Heart right ventricle (tissue), 16 donors: ENCODE measurements at regions not wholly inside any gene's neighbourhood (a gene's known extent, or its start where the extent isn't known, plus 50 kb on each side); places are given as distances from the start of the nearest gene placed in this dataset.
A peak's percentile ranks its signal among the peaks of the same experiment; 100 is the strongest.

Source experiments
- ATAC-seq, 8 donors: fragments of 200-7000 bp; cut with Tn5 transposase; one replicate each; pipeline ENCODE4 v1.9.1; 2020; ENCODE audit warnings: mild to moderate bottlenecking in 8 of 8, moderate library complexity in 8 of 8, moderate number of reproducible peaks in 1 of 8
- DNase-seq, 2 donors: peaks; one replicate each; pipeline ENCODE4 v3.0.0-alpha.2; 2020
- H3K27ac ChIP-seq, 10 donors: fragments of 200-600 bp; sonication (generic) in 2 of 10; one replicate each; pipeline versions ENCODE4 v1.5.0 to v1.8.0; 2020 to 2022; ENCODE audit warnings: mild to moderate bottlenecking in 3 of 10
- H3K27me3 ChIP-seq, 7 donors: fragments of 200-600 bp; one replicate each; pipeline ENCODE4 v1.8.0; 2021 to 2022; ENCODE audit warnings: mild to moderate bottlenecking in 2 of 7
- H3K36me3 ChIP-seq, 9 donors: fragments of 200-600 bp; sonication (generic) in 1 of 9; one replicate each; pipeline versions ENCODE4 v1.5.0 to v1.8.0; 2020 to 2022; ENCODE audit warnings: mild to moderate bottlenecking in 2 of 9
- H3K4me1 ChIP-seq, 9 donors: fragments of 200-600 bp; sonication (generic) in 1 of 9; one replicate each; pipeline versions ENCODE4 v1.5.0 to v1.8.0; 2020 to 2022; ENCODE audit warnings: mild to moderate bottlenecking in 4 of 9
- H3K4me3 ChIP-seq, 10 donors: fragments of 200-600 bp; sonication (generic) in 2 of 10; one replicate each; pipeline versions ENCODE4 v1.5.0 to v1.8.0; 2020 to 2022; ENCODE audit warnings: mild to moderate bottlenecking in 7 of 10, moderate library complexity in 2 of 10
- H3K9me3 ChIP-seq, 11 donors: fragments of 200-600 bp in 10 of 11; sonication (generic) in 2 of 11; one replicate each; pipeline versions ENCODE4 v1.5.0 to v1.8.0; 2013 to 2022; ENCODE audit warnings: mild to moderate bottlenecking in 2 of 11, control low read depth in 1 of 11, moderate library complexity in 1 of 11
- WGBS, 2 donors: extraction: QIAGEN DNeasy Blood & Tissue Kit; methylation state at CpG; one replicate each; pipeline ENCODE4 v1.1.7; 2013; ENCODE audit warnings: inconsistent platforms in 1 of 2; 5-methylcytosine and 5-hydroxymethylcytosine counted together
- intact Hi-C, 10 donors: fragments of 100-400 bp; cut with DNase I; formaldehyde crosslinking; loops; one replicate each; pipeline versions ENCODE4 v1.11.1 to v1.14.2; 2022
- TF ChIP-seq, protein P1 (sequence below), 9 donors: fragments of 200-600 bp; sonication (generic) in 2 of 9; IDR thresholded peaks; one replicate each; pipeline versions ENCODE4 v1.5.0 to v1.8.0; 2021 to 2022; ENCODE audit warnings: antibody characterized with exemption in 9 of 9, mild to moderate bottlenecking in 5 of 9, moderate library complexity in 1 of 9
- donor health status: Arrhythmogenic right ventricular cardiomyopathy.
- donor health status: ischemic (EF 13 %, LVEDD 7.1; RV severe dilation, severe dysfunction).
- donor health status: healthy with polysubstance abuse.
- donor health status: DM: no; HTN: yes; CAD: no.
- donor health status: DM: no; HTN: no; CAD: no.
- donor health status: ischemic (EF 25% LVEDD 6.9; RV normal size, moderate dysfunction).
- donor health status: ischemic (EF 25% LVEDD 5.7; RV mildly dilated, moderate dysfunction).
- donor health status: healthy.
- donor health status: DM: yes; HTN: yes; CAD: no.
- donor health status: Ischemic cardiomyopathy.
- donor health status: ischemic (EF 35%, LVEDD 5.7; RV mildly dilated, moderate dysfunction).
- donor health status: nonischemic (EF 11% LVEDD 7.7; RV severe dilation, severe dysfunction).
- donor health status: DM: yes; HTN: yes; CAD: no.
- donor health status: PGD.
- donor health status: ischemic (EF 29% LVEDD 5.4; RV normal size, mild dysfunction).
- donor health status: nonischemic (EF 23%, LVEDD 6.1; RV moderate dilation, normal function).

DNA sequence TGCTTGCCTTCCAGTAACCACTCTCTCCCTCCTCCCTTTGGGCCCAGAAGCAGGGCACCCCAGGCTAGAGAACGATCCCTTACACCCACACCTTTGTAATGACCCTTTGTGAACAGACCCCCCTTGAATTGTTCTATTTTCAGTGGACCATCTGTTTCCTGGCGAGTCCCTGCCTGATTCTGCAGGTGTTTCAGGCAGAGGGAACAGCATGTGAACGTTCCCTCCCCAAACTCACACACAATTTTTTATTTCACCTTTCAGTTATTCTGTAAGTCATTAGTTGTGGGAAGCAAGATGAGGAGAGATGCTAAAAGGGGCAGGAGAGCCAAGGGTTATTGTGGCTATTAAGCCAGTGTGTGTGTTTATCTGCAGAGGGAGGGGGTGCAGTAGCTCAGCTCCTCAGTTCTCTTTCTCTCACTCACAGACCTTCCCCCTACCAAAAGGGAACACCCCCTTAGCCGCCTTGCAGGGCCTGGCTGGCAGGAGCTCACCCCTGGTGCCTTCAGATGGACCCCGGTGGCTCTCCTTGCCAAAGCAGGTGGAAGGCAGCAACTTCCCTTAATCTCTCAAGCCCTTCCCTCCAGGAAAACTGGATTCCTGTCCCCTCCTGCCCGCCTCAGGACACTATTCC, 64.8 kb upstream of the SPON1 start:
- TF ChIP-seq, protein P1, sequence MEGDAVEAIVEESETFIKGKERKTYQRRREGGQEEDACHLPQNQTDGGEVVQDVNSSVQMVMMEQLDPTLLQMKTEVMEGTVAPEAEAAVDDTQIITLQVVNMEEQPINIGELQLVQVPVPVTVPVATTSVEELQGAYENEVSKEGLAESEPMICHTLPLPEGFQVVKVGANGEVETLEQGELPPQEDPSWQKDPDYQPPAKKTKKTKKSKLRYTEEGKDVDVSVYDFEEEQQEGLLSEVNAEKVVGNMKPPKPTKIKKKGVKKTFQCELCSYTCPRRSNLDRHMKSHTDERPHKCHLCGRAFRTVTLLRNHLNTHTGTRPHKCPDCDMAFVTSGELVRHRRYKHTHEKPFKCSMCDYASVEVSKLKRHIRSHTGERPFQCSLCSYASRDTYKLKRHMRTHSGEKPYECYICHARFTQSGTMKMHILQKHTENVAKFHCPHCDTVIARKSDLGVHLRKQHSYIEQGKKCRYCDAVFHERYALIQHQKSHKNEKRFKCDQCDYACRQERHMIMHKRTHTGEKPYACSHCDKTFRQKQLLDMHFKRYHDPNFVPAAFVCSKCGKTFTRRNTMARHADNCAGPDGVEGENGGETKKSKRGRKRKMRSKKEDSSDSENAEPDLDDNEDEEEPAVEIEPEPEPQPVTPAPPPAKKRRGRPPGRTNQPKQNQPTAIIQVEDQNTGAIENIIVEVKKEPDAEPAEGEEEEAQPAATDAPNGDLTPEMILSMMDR (IDR thresholded peaks at IDR 0.05): no peak
- Histone ChIP-seq H3K4me3 (no peak overlapping the region), H3K27me3 (no peaks in the 10 kb centered on the region), H3K9me3 (no peaks in the 10 kb centered on the region), H3K36me3 (no peaks in the 10 kb centered on the region), H3K4me1 (peaks cover 0 to 4% (median 0%) of the 10 kb centered on the region in 9 donors), H3K27ac (no peak overlapping the region)
- WGBS, 2 donors: 58 to 61% methylated on average over 6 of the region's 6 CpGs
- no peak for DNase-seq
- intact Hi-C loops: no loop called here
- ATAC-seq: no peak

DNA sequence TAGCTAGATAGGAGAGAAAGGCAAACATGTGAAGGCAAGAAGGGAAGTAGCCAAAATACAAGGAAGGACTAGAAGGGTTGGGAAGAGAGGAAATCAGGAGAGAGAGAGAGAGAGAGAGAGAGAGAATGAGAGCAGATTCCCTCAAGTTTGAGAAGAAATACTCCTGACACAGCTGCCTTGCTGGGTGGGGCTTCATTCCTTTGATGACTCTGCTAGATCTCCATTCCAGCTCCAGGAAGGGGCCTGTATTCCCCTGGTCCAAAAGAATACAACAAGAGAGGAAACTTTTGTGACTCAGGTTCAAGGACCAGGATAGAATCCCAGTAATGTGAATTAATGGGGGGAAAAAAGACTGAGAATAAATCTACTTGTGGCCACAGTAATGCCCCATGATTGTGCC, 62.9 kb upstream of the SPON1 start:
- no peak for ATAC-seq
- intact Hi-C loops: loop anchor here in 1 of 10 donors (10.0 kb wide), 1 partner anchor 1305 kb away; no protein-coding TSS in a partner anchor

DNA sequence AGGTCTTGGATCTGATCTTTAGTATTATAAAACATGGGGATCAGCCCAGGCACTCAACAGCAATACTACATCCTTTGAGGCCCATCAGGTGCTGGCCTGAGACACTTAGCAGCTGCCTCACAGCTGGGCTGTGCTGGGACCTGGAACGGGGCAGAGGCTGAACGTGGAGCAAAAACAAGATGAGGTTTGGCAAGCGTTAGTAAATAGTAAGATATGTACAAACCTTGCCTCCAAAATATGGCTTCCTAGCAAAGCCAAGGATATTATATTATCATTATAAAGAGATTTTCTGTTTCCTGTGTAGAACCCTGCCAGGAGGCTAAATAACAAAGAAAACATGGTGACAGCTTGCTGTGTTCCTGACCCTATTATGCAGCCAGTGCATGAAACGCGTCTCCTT, 60.0 kb upstream of the SPON1 start:
- DNase-seq: peak in 1 of 2 donors; percentile 11
- TF ChIP-seq, protein P1 (IDR thresholded peaks at IDR 0.05): no peak
- peaks cover 0 to 18% (median 10%) of the 10 kb centered on the region in 11 donors for H3K9me3 ChIP-seq

More for the DNA sequence above, 62.9 kb upstream of the SPON1 start:
- TF ChIP-seq, protein P1 (IDR thresholded peaks at IDR 0.05): no peak
- H3K4me3 ChIP-seq: no peak overlapping the region
- no peaks in the 10 kb centered on the region for H3K9me3 ChIP-seq
- H3K36me3 ChIP-seq: no peaks in the 10 kb centered on the region
- no peak for DNase-seq
- peaks cover 0 to 4% (median 0%) of the 10 kb centered on the region in 9 donors for H3K4me1 ChIP-seq
- no peak overlapping the region for H3K27ac ChIP-seq
- H3K27me3 ChIP-seq: no peaks in the 10 kb centered on the region

DNA sequence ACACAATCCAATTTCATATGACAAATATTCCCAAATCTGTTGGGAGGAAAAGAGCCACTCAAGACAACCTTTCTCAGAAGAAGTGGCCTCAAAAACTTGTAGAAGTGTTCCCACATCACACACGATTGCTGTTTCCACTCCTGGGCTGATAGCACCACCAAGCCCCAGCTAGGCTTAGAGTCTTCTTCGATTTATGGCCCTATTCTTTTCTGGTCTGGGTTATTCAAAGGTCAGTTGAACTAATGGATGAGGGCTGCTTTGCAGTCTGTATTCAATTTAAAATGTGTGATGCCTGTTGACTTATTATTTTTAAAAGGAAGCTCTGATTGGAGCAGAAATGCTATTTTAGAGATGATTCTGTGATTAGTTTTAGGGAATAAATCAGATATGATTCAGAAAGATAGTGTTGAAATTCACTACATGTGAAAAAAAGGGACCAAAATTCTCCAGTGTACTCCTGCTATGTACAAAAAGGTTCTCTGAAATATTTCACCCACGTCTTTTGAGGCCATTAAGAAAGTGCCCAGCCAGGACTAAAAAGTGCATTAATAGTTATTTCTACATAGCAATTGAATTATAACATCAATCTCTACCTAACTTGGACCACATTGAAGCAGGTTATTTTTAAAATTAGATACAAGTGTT, 57.3 kb upstream of the SPON1 start:
- no peak for DNase-seq
- no peak for ATAC-seq
- no peaks in the 10 kb centered on the region for H3K36me3 ChIP-seq
- no peaks in the 10 kb centered on the region for H3K27me3 ChIP-seq
- no peak overlapping the region for H3K27ac ChIP-seq
- H3K4me1 ChIP-seq: peaks cover 0 to 4% (median 0%) of the 10 kb centered on the region in 9 donors
- intact Hi-C loops: loop anchor here in 1 of 10 donors (10.0 kb wide), 1 partner anchor 1300 kb away; no protein-coding TSS in a partner anchor
- H3K9me3 ChIP-seq: peaks cover 0 to 43% (median 14%) of the 10 kb centered on the region in 11 donors
- H3K4me3 ChIP-seq: no peak overlapping the region
- TF ChIP-seq, protein P1 (IDR thresholded peaks at IDR 0.05): no peak
- WGBS, 2 donors: 68 to 75% methylated on average over 3 of the region's 3 CpGs

More for the DNA sequence above, 60.0 kb upstream of the SPON1 start:
- Histone ChIP-seq H3K36me3 (no peaks in the 10 kb centered on the region), H3K27ac (no peak overlapping the region), H3K27me3 (no peaks in the 10 kb centered on the region), H3K4me1 (peaks cover 0 to 4% (median 0%) of the 10 kb centered on the region in 9 donors), H3K4me3 (no peak overlapping the region)
- ATAC-seq: peak in 5 of 8 donors; percentile 49 to 80 (median 74)
- WGBS, 2 donors: 48 to 52% methylated on average over 5 of the region's 5 CpGs
- intact Hi-C loops: loop anchor here in 1 of 10 donors (10.0 kb wide), 1 partner anchor 1302 kb away; no protein-coding TSS in a partner anchor
